ENCODE measurements at regions not wholly inside any gene's neighbourhood (a gene's known extent, or its start where the extent isn't known, plus 50 kb on each side); places are given as distances from the start of the nearest gene placed in this dataset.

DNA sequence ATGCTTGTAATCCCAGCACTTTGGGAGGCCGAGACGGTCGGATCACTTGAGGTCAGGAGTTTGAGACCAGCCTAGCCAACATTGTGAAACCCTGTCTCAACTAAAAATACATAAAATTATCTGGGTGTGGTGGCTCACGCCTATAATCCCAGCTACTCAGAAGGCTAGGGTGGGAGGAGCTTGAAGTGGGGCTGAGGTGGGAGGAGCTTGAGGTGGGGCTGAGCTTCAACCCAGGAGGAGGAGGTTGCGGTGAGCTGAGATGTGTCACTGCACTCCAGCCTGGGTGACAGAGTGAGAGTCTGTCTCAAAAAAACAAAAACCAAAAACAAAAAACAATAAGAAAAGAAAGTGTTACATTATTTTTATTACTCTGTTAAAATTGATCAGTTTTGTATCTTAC, 1164.4 kb upstream of the IGFBP7 start:
- H3K27ac ChIP-seq: no peak overlapping the region
- TF ChIP-seq, protein P1, sequence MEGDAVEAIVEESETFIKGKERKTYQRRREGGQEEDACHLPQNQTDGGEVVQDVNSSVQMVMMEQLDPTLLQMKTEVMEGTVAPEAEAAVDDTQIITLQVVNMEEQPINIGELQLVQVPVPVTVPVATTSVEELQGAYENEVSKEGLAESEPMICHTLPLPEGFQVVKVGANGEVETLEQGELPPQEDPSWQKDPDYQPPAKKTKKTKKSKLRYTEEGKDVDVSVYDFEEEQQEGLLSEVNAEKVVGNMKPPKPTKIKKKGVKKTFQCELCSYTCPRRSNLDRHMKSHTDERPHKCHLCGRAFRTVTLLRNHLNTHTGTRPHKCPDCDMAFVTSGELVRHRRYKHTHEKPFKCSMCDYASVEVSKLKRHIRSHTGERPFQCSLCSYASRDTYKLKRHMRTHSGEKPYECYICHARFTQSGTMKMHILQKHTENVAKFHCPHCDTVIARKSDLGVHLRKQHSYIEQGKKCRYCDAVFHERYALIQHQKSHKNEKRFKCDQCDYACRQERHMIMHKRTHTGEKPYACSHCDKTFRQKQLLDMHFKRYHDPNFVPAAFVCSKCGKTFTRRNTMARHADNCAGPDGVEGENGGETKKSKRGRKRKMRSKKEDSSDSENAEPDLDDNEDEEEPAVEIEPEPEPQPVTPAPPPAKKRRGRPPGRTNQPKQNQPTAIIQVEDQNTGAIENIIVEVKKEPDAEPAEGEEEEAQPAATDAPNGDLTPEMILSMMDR (IDR thresholded peaks at IDR 0.05; ENCODE audit: low read depth, low read length): no peak

DNA sequence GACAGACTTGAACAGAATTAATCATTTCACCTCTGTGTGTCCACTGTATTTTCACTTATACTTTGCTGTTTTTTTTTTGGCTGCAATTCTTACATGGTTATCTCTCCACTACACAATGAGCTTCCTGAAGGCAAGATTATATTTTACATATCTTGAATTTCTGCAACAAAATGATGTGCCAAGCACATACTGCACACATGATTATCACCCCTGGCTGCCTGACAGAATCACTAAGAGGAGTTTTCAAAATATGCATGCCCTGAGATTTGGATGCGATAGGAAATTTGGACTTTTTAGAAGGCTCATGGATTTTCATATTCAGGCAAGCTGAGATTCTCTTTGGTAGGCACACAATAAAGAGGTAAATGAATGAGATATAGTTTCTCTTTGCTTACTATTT, 1162.1 kb upstream of the IGFBP7 start:
- TF ChIP-seq, protein P1 (IDR thresholded peaks at IDR 0.05; ENCODE audit: low read depth, low read length): no peak
- H3K27ac ChIP-seq: no peak overlapping the region
- no peaks in the 10 kb centered on the region for H3K9me3 ChIP-seq (ENCODE audit: low read depth)
- no peaks in the 10 kb centered on the region for H3K4me1 ChIP-seq (ENCODE audit: low read depth)
- no peak for DNase-seq (ENCODE audit: low read depth in 1 of 2, low spot score in 1 of 2)
- H3K4me3 ChIP-seq: no peak overlapping the region
- no peaks in the 10 kb centered on the region for H3K36me3 ChIP-seq
- no peaks in the 10 kb centered on the region for H3K27me3 ChIP-seq

More for the DNA sequence above, 1164.4 kb upstream of the IGFBP7 start:
- no peak for DNase-seq (ENCODE audit: low read depth in 1 of 2, low spot score in 1 of 2)
- Histone ChIP-seq H3K4me3 (no peak overlapping the region), H3K9me3 (ENCODE audit: low read depth) (no peaks in the 10 kb centered on the region), H3K27me3 (no peaks in the 10 kb centered on the region), H3K4me1 (ENCODE audit: low read depth) (no peaks in the 10 kb centered on the region), H3K36me3 (no peaks in the 10 kb centered on the region)

DNA sequence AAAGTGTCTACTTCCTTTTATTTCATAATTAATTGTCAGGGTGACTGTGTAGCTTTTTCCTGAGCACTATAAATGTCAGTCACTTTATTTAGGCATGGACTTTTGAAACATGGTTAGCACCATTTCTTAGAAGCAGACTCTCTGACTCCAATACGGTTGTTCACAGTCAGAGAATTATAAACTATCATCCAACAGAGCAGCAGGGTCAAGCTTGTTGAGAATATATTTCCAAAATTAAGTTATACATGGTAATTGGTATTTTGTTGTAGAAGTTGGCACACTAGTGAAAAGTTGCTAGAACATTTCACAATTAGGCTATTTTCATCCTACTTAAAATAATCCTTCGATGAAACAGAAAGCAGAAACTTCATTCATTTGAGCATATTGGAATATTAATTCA, 1155.5 kb upstream of the IGFBP7 start:
- Histone ChIP-seq H3K27ac (no peak overlapping the region), H3K4me1 (ENCODE audit: low read depth) (peaks cover 3% of the 10 kb centered on the region), H3K4me3 (no peak overlapping the region), H3K36me3 (no peaks in the 10 kb centered on the region), H3K27me3 (no peaks in the 10 kb centered on the region), H3K9me3 (ENCODE audit: low read depth) (no peaks in the 10 kb centered on the region)
- TF ChIP-seq, protein P1 (IDR thresholded peaks at IDR 0.05; ENCODE audit: low read depth, low read length): no peak
- no peak for DNase-seq (ENCODE audit: low read depth in 1 of 2, low spot score in 1 of 2)

DNA sequence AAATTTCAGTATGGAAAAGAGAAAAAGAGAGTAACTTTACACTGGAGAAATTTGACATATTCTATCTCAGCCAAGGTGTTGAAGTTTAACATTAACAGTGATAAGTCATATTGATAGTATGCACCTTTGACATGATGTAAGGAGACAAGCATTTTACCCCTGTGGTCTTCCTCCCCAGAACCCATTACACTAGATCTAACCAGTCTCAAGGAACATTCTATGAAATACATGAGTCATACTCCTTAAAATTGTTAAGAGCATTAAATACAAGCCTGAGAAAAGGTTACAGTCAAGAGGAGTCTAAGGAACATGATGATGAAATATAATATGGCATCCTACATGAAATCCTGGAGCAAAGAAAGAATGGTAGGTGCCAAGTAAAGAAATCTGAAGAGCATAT, 1151.3 kb upstream of the IGFBP7 start:
- Histone ChIP-seq H3K9me3 (ENCODE audit: low read depth) (no peaks in the 10 kb centered on the region), H3K4me1 (ENCODE audit: low read depth) (peaks cover 3% of the 10 kb centered on the region), H3K27me3 (no peaks in the 10 kb centered on the region), H3K36me3 (no peaks in the 10 kb centered on the region), H3K27ac (no peak overlapping the region), H3K4me3 (no peak overlapping the region)
- TF ChIP-seq, protein P1 (IDR thresholded peaks at IDR 0.05; ENCODE audit: low read depth, low read length): no peak
- DNase-seq (ENCODE audit: low read depth in 1 of 2, low spot score in 1 of 2): no peak

DNA sequence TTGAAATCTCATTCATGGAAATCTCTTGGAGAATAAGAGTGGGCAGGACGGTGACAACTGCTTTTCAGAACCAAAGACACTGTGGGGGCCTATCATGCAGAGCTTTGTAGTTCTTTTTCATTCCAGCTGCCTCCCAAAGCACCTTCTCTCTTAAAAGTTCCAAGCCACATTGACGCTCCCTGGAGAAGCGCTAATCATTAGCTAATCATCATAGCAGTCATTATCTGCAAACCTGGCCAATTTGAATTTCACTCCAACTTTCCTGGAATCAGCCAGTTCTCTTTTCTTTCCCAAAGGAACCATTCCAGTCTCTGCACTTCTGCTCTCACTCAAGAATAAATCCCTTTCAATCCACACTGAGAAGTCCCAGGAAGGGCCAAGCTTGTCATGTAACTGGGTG, 1144.1 kb upstream of the IGFBP7 start:
- Histone ChIP-seq H3K36me3 (no peaks in the 10 kb centered on the region), H3K9me3 (ENCODE audit: low read depth) (no peaks in the 10 kb centered on the region), H3K27me3 (no peaks in the 10 kb centered on the region), H3K4me3 (no peak overlapping the region), H3K4me1 (ENCODE audit: low read depth) (no peaks in the 10 kb centered on the region), H3K27ac (no peak overlapping the region)
- TF ChIP-seq, protein P1 (IDR thresholded peaks at IDR 0.05; ENCODE audit: low read depth, low read length): no peak
- no peak for DNase-seq (ENCODE audit: low read depth in 1 of 2, low spot score in 1 of 2)

DNA sequence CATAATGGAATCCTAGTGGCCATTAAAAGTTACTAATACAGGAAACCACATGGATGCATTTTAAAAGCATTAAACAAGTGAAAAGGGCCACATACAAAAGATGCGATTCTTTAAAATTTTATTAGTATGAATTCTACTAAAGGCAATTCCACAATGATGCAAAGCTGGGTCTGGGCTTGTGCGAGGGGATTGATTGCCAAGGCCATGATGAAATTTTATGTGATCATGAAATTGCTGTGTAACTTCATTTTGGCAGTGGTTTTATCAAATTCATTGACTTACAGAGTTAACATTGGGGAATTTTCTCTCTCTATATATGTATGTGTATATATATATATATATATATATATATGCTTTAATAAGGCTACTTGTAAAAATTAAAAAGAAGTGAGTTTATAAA, 1142.5 kb upstream of the IGFBP7 start:
- Histone ChIP-seq H3K27ac (no peak overlapping the region), H3K36me3 (no peaks in the 10 kb centered on the region), H3K4me3 (no peak overlapping the region), H3K9me3 (ENCODE audit: low read depth) (no peaks in the 10 kb centered on the region), H3K4me1 (ENCODE audit: low read depth) (no peaks in the 10 kb centered on the region), H3K27me3 (no peaks in the 10 kb centered on the region)
- TF ChIP-seq, protein P1 (IDR thresholded peaks at IDR 0.05; ENCODE audit: low read depth, low read length): no peak
- DNase-seq (ENCODE audit: low read depth in 1 of 2, low spot score in 1 of 2): no peak

Measured in cardiac muscle cell (in vitro differentiated cells and primary cell).